HG03095 (cell line): ENCODE measurements at regions not wholly inside any gene's neighbourhood (a gene's known extent, or its start where the extent isn't known, plus 50 kb on each side); places are given as distances from the start of the nearest gene placed in this dataset.

ENCODE experiments used
- ATAC-seq: cut with Tn5 transposase; IDR thresholded peaks from one replicate; pipeline ENCODE4 v1.9.1; 2021; ENCODE audit warnings: moderate library complexity; ENCODE audit not compliant: unreplicated experiment

- no peak for ATAC-seq
These were observed 195.7 kb upstream of the KLF6 start for GRCh38 chr10:3980660-3981059.

GRCh38 chr10:3980144-3980543 is 195.1 kb upstream of the KLF6 start:
- no peak for ATAC-seq

GRCh38 chr10:3978761-3979160 is 193.8 kb upstream of the KLF6 start:
- ATAC-seq = no peak

- ATAC-seq = no peak
These were observed 193.2 kb upstream of the KLF6 start for GRCh38 chr10:3978174-3978573.

- no peak for ATAC-seq
These were observed 192.8 kb upstream of the KLF6 start for GRCh38 chr10:3977761-3978160.

GRCh38 chr10:3976718-3977117 is 191.7 kb upstream of the KLF6 start:
- no peak for ATAC-seq

GRCh38 chr10:3976171-3976570 is 191.2 kb upstream of the KLF6 start:
- no peak for ATAC-seq

- ATAC-seq = no peak
These were observed 190.0 kb upstream of the KLF6 start for GRCh38 chr10:3975016-3975415.

- ATAC-seq = no peak
These were observed 187.7 kb upstream of the KLF6 start for GRCh38 chr10:3972460-3973301.

GRCh38 chr10:3971713-3972112 is 186.7 kb upstream of the KLF6 start:
- no peak for ATAC-seq

GRCh38 chr10:3969876-3970666 is 185.1 kb upstream of the KLF6 start:
- ATAC-seq = no peak

GRCh38 chr10:3968727-3969126 is 183.7 kb upstream of the KLF6 start:
- ATAC-seq = no peak

GRCh38 chr10:3964516-3964915 is 179.5 kb upstream of the KLF6 start:
- no peak for ATAC-seq

GRCh38 chr10:3963191-3963673 is 178.2 kb upstream of the KLF6 start:
- ATAC-seq = no peak

- no peak for ATAC-seq
These were observed 176.1 kb upstream of the KLF6 start for GRCh38 chr10:3961082-3961481.

GRCh38 chr10:3960496-3960895 is 175.5 kb upstream of the KLF6 start:
- no peak for ATAC-seq

GRCh38 chr10:3959370-3960325 is 174.6 kb upstream of the KLF6 start:
- ATAC-seq = no peak

- no peak for ATAC-seq
These were observed 173.5 kb upstream of the KLF6 start for GRCh38 chr10:3958472-3958996.

- no peak for ATAC-seq
These were observed 171.1 kb upstream of the KLF6 start for GRCh38 chr10:3955955-3956617.

GRCh38 chr10:3955493-3955892 is 170.5 kb upstream of the KLF6 start:
- no peak for ATAC-seq
